H1 (cell line): ENCODE measurements at regions not wholly inside any gene's neighbourhood (a gene's known extent, or its start where the extent isn't known, plus 50 kb on each side); places are given as distances from the start of the nearest gene placed in this dataset.

ENCODE experiments used
- RAD21 ChIP-seq, 2 experiments: IDR thresholded peaks in 1 of 2; conservative IDR thresholded peaks in 1 of 2; 2 replicates each; pipeline ENCODE4 v1.6.1; 2011; ENCODE audit warnings: low read depth in 2 of 2, low read length in 2 of 2, improper control_type of control experiment in 1 of 2, inconsistent platforms in 1 of 2, mild to moderate bottlenecking in 1 of 2, moderate library complexity in 1 of 2
- TF ChIP-seq, protein P1 (sequence below), 3 experiments: IDR thresholded peaks; 1 replicate in 2 of 3; 2 replicates in 1 of 3; pipeline versions ENCODE4 v1.5.1 to v1.6.1; 2011; ENCODE audit warnings: low read length in 3 of 3, mild to moderate bottlenecking in 3 of 3, inconsistent platforms in 2 of 3, low read depth in 1 of 3, moderate library complexity in 1 of 3; ENCODE audit not compliant: insufficient read depth in 1 of 3; ENCODE audit errors: control extremely low read depth in 1 of 3
- TF ChIP-seq, protein P2 (sequence below): IDR thresholded peaks from 2 replicates; pipeline ENCODE4 v1.6.1; 2012; ENCODE audit warnings: inconsistent platforms

DNA sequence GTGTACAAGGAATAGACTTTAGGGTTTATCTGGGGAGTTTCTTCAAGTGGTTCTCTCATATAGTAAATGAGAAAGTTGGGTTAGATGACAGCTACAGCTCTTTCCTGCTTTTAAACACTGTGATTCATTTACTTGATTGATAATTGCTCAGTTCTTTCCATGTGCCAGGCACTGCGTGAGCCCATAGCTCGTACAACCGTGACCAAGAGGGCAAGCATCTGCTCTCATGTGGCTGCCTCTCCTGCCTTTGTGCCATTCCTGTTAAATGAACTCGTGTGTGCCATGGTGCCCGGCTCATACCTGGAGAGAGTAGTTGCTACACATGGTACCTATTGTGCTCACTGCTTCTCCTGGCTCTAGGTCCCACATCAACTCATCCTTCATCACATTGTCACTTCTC is 206.3 kb downstream of the SNX19 start:
- TF ChIP-seq, protein P1, sequence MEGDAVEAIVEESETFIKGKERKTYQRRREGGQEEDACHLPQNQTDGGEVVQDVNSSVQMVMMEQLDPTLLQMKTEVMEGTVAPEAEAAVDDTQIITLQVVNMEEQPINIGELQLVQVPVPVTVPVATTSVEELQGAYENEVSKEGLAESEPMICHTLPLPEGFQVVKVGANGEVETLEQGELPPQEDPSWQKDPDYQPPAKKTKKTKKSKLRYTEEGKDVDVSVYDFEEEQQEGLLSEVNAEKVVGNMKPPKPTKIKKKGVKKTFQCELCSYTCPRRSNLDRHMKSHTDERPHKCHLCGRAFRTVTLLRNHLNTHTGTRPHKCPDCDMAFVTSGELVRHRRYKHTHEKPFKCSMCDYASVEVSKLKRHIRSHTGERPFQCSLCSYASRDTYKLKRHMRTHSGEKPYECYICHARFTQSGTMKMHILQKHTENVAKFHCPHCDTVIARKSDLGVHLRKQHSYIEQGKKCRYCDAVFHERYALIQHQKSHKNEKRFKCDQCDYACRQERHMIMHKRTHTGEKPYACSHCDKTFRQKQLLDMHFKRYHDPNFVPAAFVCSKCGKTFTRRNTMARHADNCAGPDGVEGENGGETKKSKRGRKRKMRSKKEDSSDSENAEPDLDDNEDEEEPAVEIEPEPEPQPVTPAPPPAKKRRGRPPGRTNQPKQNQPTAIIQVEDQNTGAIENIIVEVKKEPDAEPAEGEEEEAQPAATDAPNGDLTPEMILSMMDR (IDR thresholded peaks at IDR 0.05; ENCODE audit: control extremely low read depth in 1 of 3, insufficient read depth in 1 of 3, low read depth in 1 of 3, low read length in 3 of 3) = no peak
- no peak for TF ChIP-seq RAD21 (IDR thresholded peaks at IDR 0.05 in 1 of 2, conservative IDR thresholded peaks at IDR 0.05 in 1 of 2; ENCODE audit: low read depth in 2 of 2, low read length in 2 of 2)
- TF ChIP-seq, protein P2, sequence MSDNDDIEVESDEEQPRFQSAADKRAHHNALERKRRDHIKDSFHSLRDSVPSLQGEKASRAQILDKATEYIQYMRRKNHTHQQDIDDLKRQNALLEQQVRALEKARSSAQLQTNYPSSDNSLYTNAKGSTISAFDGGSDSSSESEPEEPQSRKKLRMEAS = no peak
